HG03469 (cell line): ENCODE measurements at regions not wholly inside any gene's neighbourhood (a gene's known extent, or its start where the extent isn't known, plus 50 kb on each side); places are given as distances from the start of the nearest gene placed in this dataset.
"Not testable (repeated sequence)": the region's sequence is repeated elsewhere in the genome, so short reads cannot be mapped to it uniquely, and the experiment has no call there.

Source experiments
- ATAC-seq: cut with Tn5 transposase; IDR thresholded peaks from one replicate; pipeline ENCODE4 v1.9.1; 2021; ENCODE audit warnings: mild to moderate bottlenecking, moderate library complexity, moderate number of reproducible peaks; ENCODE audit not compliant: unreplicated experiment

- ATAC-seq = no peak
These were observed 50.3 kb upstream of the CABCOCO1 start for GRCh38 chr10:61612450-61612849.

- ATAC-seq = no peak
These were observed 50.7 kb upstream of the CABCOCO1 start for GRCh38 chr10:61612009-61612408.

- ATAC-seq = no peak
These were observed 53.0 kb upstream of the CABCOCO1 start for GRCh38 chr10:61609701-61610100.

GRCh38 chr10:61608255-61609033, 54.3 kb upstream of the CABCOCO1 start:
- ATAC-seq = no peak

- peak; percentile 63 for ATAC-seq
These were observed 55.5 kb upstream of the CABCOCO1 start for GRCh38 chr10:61606959-61607907.

- ATAC-seq = no peak
These were observed 57.5 kb upstream of the CABCOCO1 start for GRCh38 chr10:61605221-61605620.

- ATAC-seq = no peak
These were observed 62.3 kb upstream of the CABCOCO1 start for GRCh38 chr10:61600399-61600798.

- no peak for ATAC-seq
These were observed 68.3 kb upstream of the CABCOCO1 start for GRCh38 chr10:61594430-61594829.

GRCh38 chr10:61592581-61592980, 70.1 kb upstream of the CABCOCO1 start:
- ATAC-seq = peak; percentile 80

- no peak for ATAC-seq
These were observed 73.0 kb upstream of the CABCOCO1 start for GRCh38 chr10:61589547-61590243.

GRCh38 chr10:61588770-61589211, 73.9 kb upstream of the CABCOCO1 start:
- no peak for ATAC-seq

- ATAC-seq = no peak
These were observed 75.9 kb upstream of the CABCOCO1 start for GRCh38 chr10:61586829-61587228.

GRCh38 chr10:61580608-61581007, 82.1 kb upstream of the CABCOCO1 start:
- no peak for ATAC-seq

GRCh38 chr10:61570204-61570603, 92.5 kb upstream of the CABCOCO1 start:
- not testable (repeated sequence) for ATAC-seq

- no peak for ATAC-seq
These were observed 95.0 kb upstream of the CABCOCO1 start for GRCh38 chr10:61567729-61568128.

- ATAC-seq = no peak
These were observed 96.7 kb upstream of the CABCOCO1 start for GRCh38 chr10:61565819-61566560.

- ATAC-seq = no peak
These were observed 98.3 kb upstream of the CABCOCO1 start for GRCh38 chr10:61564444-61564843.

GRCh38 chr10:61559615-61560014, 103.1 kb upstream of the CABCOCO1 start:
- no peak for ATAC-seq

- ATAC-seq = no peak
These were observed 104.5 kb upstream of the CABCOCO1 start for GRCh38 chr10:61558188-61558587.

GRCh38 chr10:61554925-61555324, 101.7 kb upstream of the TMEM26 start:
- ATAC-seq = no peak
